ENCODE measurements at regions not wholly inside any gene's neighbourhood (a gene's known extent, or its start where the extent isn't known, plus 50 kb on each side); places are given as distances from the start of the nearest gene placed in this dataset.

GRCh38 chr13:40039061-40039460 is 383.6 kb downstream of the COG6 start:
- WGBS (ENCODE audit: low lambda C conversion rate, missing lambda C conversion rate), result 70% methylated on average over 2 of the region's 2 CpGs
- DNase-seq (ENCODE audit: low spot score), result no peak
- H3K4me3 ChIP-seq, result no peak overlapping the region
- H3K27ac ChIP-seq, result no peak overlapping the region
- no peaks in the 10 kb centered on the region for H4K20me1 ChIP-seq (ENCODE audit: insufficient read depth, poor library complexity, severe bottlenecking)
- H3K4me2 ChIP-seq, result no peak overlapping the region
- no peaks in the 10 kb centered on the region for H3K79me2 ChIP-seq
- H3K27me3 ChIP-seq, result peaks cover 2% of the 10 kb centered on the region
- no peaks in the 10 kb centered on the region for H3K36me3 ChIP-seq (replicated peaks; ENCODE audit: insufficient read depth, low read depth)
- H3K4me1 ChIP-seq (ENCODE audit: insufficient read depth), result no peaks in the 10 kb centered on the region
- no peaks in the 10 kb centered on the region for H3K9me2 ChIP-seq (replicated peaks; ENCODE audit: insufficient read depth)
- TF ChIP-seq EZH2 (IDR thresholded peaks at IDR 0.05; ENCODE audit: borderline replicate concordance), result no peak
- no peak for TF ChIP-seq EZH2phosphoT487 (IDR thresholded peaks at IDR 0.05; ENCODE audit: low read depth, severe bottlenecking, unreplicated experiment)
- TF ChIP-seq, protein P1, sequence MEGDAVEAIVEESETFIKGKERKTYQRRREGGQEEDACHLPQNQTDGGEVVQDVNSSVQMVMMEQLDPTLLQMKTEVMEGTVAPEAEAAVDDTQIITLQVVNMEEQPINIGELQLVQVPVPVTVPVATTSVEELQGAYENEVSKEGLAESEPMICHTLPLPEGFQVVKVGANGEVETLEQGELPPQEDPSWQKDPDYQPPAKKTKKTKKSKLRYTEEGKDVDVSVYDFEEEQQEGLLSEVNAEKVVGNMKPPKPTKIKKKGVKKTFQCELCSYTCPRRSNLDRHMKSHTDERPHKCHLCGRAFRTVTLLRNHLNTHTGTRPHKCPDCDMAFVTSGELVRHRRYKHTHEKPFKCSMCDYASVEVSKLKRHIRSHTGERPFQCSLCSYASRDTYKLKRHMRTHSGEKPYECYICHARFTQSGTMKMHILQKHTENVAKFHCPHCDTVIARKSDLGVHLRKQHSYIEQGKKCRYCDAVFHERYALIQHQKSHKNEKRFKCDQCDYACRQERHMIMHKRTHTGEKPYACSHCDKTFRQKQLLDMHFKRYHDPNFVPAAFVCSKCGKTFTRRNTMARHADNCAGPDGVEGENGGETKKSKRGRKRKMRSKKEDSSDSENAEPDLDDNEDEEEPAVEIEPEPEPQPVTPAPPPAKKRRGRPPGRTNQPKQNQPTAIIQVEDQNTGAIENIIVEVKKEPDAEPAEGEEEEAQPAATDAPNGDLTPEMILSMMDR (IDR thresholded peaks at IDR 0.05; ENCODE audit: poor library complexity), result no peak
- no peak overlapping the region for H2AFZ ChIP-seq
- no peaks in the 10 kb centered on the region for H3K9me3 ChIP-seq (ENCODE audit: low read depth)

- no peak overlapping the region for H3K4me3 ChIP-seq
- no peak for DNase-seq (ENCODE audit: low spot score)
- H3K27me3 ChIP-seq, result peaks cover 2% of the 10 kb centered on the region
- no peak overlapping the region for H3K4me2 ChIP-seq
- 79% methylated on average over 3 of the region's 3 CpGs for WGBS (ENCODE audit: low lambda C conversion rate, missing lambda C conversion rate)
- H2AFZ ChIP-seq, result no peak overlapping the region
- no peaks in the 10 kb centered on the region for H3K36me3 ChIP-seq (replicated peaks; ENCODE audit: insufficient read depth, low read depth)
- no peaks in the 10 kb centered on the region for H4K20me1 ChIP-seq (ENCODE audit: insufficient read depth, poor library complexity, severe bottlenecking)
- no peak overlapping the region for H3K27ac ChIP-seq
- H3K9me3 ChIP-seq (ENCODE audit: low read depth), result no peaks in the 10 kb centered on the region
- no peaks in the 10 kb centered on the region for H3K4me1 ChIP-seq (ENCODE audit: insufficient read depth)
- TF ChIP-seq, protein P1 (IDR thresholded peaks at IDR 0.05; ENCODE audit: poor library complexity), result no peak
- no peak for TF ChIP-seq EZH2 (IDR thresholded peaks at IDR 0.05; ENCODE audit: borderline replicate concordance)
- no peak for TF ChIP-seq EZH2phosphoT487 (IDR thresholded peaks at IDR 0.05; ENCODE audit: low read depth, severe bottlenecking, unreplicated experiment)
- H3K9me2 ChIP-seq (replicated peaks; ENCODE audit: insufficient read depth), result no peaks in the 10 kb centered on the region
- H3K79me2 ChIP-seq, result no peaks in the 10 kb centered on the region
Measured at GRCh38 chr13:40042991-40043390, 387.5 kb downstream of the COG6 start.

GRCh38 chr13:40043764-40044163 is 388.3 kb downstream of the COG6 start:
- no peak overlapping the region for H3K4me2 ChIP-seq

More at GRCh38 chr13:40043764-40044163, 388.3 kb downstream of the COG6 start:
- DNase-seq (ENCODE audit: low spot score), result no peak
- no peaks in the 10 kb centered on the region for H3K9me3 ChIP-seq (ENCODE audit: low read depth)
- H3K79me2 ChIP-seq, result no peaks in the 10 kb centered on the region
- TF ChIP-seq EZH2phosphoT487 (IDR thresholded peaks at IDR 0.05; ENCODE audit: low read depth, severe bottlenecking, unreplicated experiment) (no peak), EZH2 (IDR thresholded peaks at IDR 0.05; ENCODE audit: borderline replicate concordance) (no peak)
- TF ChIP-seq, protein P1 (IDR thresholded peaks at IDR 0.05; ENCODE audit: poor library complexity), result no peak
- H3K36me3 ChIP-seq (replicated peaks; ENCODE audit: insufficient read depth, low read depth), result no peaks in the 10 kb centered on the region
- H4K20me1 ChIP-seq (ENCODE audit: insufficient read depth, poor library complexity, severe bottlenecking), result no peaks in the 10 kb centered on the region
- no peak overlapping the region for H3K27ac ChIP-seq
- H2AFZ ChIP-seq, result no peak overlapping the region
- WGBS (ENCODE audit: low lambda C conversion rate, missing lambda C conversion rate), result 71% methylated on average over 3 of the region's 3 CpGs
- no peak overlapping the region for H3K4me3 ChIP-seq
- peaks cover 2% of the 10 kb centered on the region for H3K27me3 ChIP-seq
- H3K9me2 ChIP-seq (replicated peaks; ENCODE audit: insufficient read depth), result no peaks in the 10 kb centered on the region
- H3K4me1 ChIP-seq (ENCODE audit: insufficient read depth), result no peaks in the 10 kb centered on the region
